Cardiac fibroblast (primary cell): ENCODE measurements at regions not wholly inside any gene's neighbourhood (a gene's known extent, or its start where the extent isn't known, plus 50 kb on each side); places are given as distances from the start of the nearest gene placed in this dataset.

Experiments
- DNase-seq, 2 donors: peaks; one replicate each; pipeline versions ENCODE4 v3.0.0 to v3.0.0-alpha.2; 2010; ENCODE audit warnings: low read depth in 2 of 2
- H3K4me3 ChIP-seq, 2 donors: replicated peaks in 1 of 2; 1 replicate in 1 of 2; 2 replicates in 1 of 2; pipeline ENCODE4 v1.5.1; 2011; ENCODE audit warnings: low read depth in 2 of 2, low read length in 2 of 2, mild to moderate bottlenecking in 2 of 2, moderate library complexity in 1 of 2
- TF ChIP-seq, protein P1 (sequence below): IDR thresholded peaks from one replicate; pipeline ENCODE4 v1.5.1; 2011; ENCODE audit warnings: low read depth, mild to moderate bottlenecking, low read length, inconsistent platforms

DNA sequence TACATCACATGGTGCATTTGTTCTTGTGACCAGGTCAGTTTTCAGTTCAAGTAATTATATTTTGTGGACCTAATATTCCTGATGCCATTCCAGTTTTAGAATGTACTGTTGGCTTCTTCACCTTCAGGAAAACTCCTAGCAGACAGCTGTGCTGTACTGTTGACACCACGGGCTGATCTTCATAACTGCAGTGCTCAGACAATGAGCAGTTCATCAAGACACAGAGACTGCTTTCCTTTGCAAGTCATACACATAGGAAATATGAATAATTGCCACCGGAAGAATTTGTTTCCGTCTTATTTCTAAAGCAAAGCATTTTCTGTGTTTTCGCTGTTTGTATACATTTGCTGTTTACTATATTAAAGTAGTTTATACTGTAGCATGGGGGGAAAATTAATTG, 89.8 kb downstream of the C6orf118 start:
- H3K4me3 ChIP-seq: no peak overlapping the region
- peak in 1 of 2 donors; percentile 13 for DNase-seq
- TF ChIP-seq, protein P1, sequence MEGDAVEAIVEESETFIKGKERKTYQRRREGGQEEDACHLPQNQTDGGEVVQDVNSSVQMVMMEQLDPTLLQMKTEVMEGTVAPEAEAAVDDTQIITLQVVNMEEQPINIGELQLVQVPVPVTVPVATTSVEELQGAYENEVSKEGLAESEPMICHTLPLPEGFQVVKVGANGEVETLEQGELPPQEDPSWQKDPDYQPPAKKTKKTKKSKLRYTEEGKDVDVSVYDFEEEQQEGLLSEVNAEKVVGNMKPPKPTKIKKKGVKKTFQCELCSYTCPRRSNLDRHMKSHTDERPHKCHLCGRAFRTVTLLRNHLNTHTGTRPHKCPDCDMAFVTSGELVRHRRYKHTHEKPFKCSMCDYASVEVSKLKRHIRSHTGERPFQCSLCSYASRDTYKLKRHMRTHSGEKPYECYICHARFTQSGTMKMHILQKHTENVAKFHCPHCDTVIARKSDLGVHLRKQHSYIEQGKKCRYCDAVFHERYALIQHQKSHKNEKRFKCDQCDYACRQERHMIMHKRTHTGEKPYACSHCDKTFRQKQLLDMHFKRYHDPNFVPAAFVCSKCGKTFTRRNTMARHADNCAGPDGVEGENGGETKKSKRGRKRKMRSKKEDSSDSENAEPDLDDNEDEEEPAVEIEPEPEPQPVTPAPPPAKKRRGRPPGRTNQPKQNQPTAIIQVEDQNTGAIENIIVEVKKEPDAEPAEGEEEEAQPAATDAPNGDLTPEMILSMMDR: no peak

DNA sequence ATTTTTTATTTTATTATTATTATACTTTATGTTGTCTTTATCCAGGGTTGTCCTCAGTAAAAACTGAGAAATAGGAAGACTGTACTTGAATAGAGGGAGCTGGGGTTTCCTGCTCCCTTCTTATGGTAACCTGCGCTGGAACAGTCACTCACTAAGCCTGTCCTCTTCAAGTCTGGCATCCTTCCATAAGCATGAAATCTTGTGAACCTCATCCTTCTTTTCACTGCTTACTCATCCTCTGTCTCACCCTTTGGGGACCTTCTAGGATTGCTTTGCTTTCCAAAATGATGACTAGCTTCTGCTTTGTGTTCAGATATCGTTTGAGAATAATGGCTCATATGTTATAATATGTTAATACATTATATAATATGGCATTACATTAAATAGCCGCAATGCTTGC, 90.6 kb downstream of the C6orf118 start:
- DNase-seq: peak; percentile 32 to 80
- no peak overlapping the region for H3K4me3 ChIP-seq
- TF ChIP-seq, protein P1: no peak

DNA sequence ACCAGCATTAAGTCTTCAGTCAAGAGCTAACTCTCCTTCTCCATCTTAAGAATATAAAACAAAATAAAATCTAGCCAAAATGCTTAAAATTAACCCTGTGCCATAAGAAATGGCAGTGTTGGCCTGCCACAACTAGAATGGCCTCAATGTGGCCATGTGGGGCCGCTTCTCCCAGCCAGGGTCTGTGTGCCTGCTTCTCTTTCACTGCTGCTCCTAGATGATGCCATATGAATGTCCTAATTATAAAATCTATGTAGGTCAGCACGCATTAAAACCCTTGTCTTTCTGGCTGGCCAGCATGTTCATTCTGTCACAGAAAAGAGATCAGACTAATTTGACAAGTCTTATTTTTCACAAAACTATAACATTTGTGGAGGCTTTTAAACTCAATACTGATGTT, 102.6 kb downstream of the C6orf118 start:
- no peak for DNase-seq
- no peak overlapping the region for H3K4me3 ChIP-seq
- TF ChIP-seq, protein P1: no peak

DNA sequence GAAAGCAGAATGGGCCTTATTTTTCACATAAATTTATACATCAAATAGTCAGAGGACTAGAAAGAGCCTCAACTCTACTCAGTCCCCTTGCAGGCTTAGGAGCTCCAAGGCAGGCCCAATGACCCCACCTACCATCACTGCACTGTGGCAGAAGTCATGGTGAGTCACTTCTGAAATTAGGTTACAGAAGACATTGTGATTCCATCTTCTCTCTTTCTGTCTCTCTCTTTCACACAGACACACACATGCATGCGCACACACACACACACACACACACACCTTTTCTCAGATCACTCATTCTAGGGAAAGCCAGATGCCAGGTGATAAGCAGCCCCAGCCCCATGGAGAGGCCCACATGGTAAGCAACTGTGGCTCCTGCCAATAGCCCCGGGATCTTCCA, 103.8 kb downstream of the C6orf118 start:
- no peak overlapping the region for H3K4me3 ChIP-seq
- no peak for DNase-seq
- TF ChIP-seq, protein P1: no peak

DNA sequence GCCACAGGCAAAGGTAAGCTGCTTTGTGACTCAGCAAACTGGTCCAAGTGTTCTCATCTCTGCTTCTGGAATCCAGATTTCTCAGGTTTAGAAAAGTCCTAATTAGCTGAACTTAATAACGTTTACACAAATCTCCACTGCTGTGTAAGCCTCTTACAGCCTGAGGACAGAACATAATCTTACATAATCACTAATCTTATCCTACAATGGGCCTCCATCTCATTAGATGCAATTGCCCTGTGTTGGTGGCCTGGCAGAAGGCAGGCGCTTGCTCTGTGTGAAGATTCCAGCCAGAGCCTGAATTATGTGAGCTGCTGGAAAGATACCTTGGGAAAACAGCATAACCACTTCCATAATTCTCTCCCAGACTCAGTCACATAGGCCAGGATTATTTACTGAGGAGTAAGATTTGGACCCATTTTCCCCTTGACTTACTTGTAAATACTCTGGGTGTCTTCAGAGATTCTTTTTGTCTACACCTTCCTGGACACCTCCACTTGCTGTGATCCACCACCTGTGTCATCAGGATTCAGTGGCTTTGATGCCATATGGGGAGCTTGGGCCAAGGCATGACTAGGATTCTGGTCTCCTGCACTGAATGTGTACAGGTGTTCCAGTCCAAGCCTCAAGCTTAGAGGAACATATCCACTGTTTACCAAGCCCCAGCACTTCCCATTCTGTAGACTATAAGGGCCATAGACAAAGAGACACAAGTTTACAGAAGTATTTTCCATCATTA, 104.4 kb downstream of the C6orf118 start:
- no peak overlapping the region for H3K4me3 ChIP-seq
- TF ChIP-seq, protein P1: no peak
- no peak for DNase-seq

DNA sequence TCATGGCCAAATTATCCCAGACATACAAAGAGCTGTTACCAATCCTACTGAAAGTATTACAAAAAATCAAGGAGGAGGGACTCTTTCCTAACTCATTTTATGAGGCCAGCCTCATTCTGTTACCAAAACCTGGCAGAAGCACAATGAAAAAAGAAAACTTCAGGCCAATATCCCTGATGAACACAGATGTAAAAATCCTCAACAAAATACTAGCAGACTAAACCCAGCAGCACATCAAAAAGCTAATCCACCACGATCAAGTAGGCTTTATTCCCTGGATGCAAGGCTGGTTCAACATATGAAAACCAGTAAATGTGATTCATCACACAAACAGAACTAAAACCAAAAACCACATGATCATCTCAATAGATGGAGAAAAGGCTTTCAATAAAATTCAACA, 109.2 kb downstream of the C6orf118 start:
- no peak for DNase-seq
- TF ChIP-seq, protein P1: no peak
- H3K4me3 ChIP-seq: no peak overlapping the region

DNA sequence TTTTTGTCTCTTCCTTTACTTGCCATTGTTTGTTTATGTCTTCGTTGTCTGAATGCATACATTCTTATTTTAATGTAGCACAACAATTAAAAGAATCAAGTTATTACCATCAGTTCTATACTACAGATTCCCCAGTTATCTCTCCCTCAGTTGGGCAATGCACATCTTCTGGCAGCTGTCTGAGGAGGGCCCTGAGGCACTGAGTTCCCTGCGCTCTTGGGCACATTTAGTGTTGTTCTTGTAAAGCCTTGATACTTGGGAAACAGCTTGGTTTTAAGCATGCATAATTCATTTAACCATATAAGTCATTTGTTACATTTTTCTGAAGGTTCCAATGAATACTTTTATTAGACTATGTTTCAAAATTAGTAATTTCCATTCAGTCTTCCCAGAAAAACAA, 117.9 kb downstream of the C6orf118 start:
- no peak for DNase-seq
- no peak overlapping the region for H3K4me3 ChIP-seq
- TF ChIP-seq, protein P1: no peak
